GM13977 (cell line): ENCODE measurements at regions not wholly inside any gene's neighbourhood (a gene's known extent, or its start where the extent isn't known, plus 50 kb on each side); places are given as distances from the start of the nearest gene placed in this dataset.

Experiments
- DNase-seq: peaks from one replicate; pipeline ENCODE4 v3.0.0; 2012; ENCODE audit warnings: low spot score
- in situ Hi-C: fragments of 300-500 bp; cut with MboI; formaldehyde crosslinking; loops from one replicate; pipeline ENCODE4 v1.12.0; 2022; ENCODE audit warnings: low sequenced_read_pairs, low pct_unique_long_range_greater_than_20kb, mixed read lengths, inconsistent platforms; ENCODE audit not compliant: unreplicated experiment
- TF ChIP-seq, protein P1 (sequence below): IDR thresholded peaks from 2 replicates; pipeline ENCODE4 v1.5.1; 2012; ENCODE audit warnings: mild to moderate bottlenecking, control low read depth; ENCODE audit not compliant: insufficient read depth; ENCODE audit errors: extremely low read depth, missing control alignments

DNA sequence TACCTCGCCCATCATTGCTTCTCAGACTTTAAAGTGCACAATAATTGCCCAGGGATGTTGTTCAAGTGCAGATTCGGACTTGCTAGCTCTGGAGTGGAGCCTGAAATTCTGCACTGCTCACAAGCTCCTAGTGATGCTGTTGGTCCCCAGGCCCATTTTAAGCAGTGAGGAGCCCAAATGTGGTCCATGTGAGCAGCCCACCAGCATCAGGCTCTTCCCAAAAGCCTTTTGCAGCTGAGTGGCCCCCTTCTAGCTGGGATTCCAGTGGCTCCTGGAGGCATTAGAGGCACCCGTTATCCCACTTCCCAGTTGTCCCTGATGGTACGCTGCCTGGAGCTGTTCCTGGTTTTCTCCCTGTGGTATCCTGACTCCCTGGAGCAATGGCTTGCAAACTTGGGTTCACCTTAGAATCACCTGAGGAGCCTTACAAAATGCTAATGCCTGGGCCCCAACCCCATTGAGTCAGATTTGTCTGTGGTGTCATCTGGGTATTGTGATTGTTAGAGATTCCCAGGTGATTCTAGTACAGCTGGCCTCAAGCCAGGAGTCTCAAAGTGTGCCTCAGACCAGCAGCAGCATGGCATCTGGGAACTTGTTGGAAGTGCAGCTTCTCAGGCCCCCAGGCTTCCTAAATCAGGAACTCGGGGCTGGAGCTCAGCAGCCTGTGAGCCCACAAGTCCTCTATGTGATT, 186.9 kb upstream of the SLC24A3 start:
- DNase-seq, result no peak
- in situ Hi-C loops, result no loop called here

DNA sequence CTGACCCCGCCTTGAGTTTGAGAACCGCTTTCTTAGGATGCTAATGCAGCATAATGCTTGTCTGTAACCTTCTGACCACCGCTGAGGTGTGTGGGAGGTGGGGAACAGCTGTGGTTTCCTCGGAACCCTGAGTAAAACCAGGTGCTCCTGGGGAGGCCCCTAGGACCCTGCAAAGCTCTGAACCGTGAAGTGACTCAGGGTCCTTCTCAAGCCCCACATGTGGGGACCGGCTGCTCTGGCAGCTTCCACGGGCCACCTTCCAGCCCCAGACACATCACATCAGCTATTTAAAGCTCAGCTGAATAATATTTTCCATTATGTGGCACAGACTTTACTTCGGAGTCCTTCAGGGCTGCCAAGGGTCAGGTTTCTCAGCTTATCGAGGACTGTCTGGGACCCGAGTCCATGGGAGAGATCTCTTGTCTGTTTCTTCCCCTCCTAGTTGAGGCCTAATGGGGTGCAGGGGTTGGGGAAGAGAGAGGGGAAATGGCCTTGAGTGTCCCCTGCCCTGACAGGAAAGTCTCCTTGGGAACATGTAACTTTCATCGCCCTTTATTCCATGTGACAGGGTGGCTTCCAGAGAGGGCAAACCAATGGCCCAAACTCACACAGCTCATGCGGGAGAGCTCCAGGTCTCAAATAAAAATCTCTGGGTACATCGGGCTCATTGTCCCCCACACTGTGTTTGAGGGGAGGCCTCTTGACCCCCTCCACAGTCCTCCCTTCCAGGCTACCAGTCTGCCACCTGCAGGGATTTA, 186.1 kb upstream of the SLC24A3 start:
- TF ChIP-seq, protein P1, sequence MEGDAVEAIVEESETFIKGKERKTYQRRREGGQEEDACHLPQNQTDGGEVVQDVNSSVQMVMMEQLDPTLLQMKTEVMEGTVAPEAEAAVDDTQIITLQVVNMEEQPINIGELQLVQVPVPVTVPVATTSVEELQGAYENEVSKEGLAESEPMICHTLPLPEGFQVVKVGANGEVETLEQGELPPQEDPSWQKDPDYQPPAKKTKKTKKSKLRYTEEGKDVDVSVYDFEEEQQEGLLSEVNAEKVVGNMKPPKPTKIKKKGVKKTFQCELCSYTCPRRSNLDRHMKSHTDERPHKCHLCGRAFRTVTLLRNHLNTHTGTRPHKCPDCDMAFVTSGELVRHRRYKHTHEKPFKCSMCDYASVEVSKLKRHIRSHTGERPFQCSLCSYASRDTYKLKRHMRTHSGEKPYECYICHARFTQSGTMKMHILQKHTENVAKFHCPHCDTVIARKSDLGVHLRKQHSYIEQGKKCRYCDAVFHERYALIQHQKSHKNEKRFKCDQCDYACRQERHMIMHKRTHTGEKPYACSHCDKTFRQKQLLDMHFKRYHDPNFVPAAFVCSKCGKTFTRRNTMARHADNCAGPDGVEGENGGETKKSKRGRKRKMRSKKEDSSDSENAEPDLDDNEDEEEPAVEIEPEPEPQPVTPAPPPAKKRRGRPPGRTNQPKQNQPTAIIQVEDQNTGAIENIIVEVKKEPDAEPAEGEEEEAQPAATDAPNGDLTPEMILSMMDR, result no peak
- in situ Hi-C loops, result no loop called here
- peak; percentile 58 for DNase-seq

More for the DNA sequence above, 186.9 kb upstream of the SLC24A3 start:
- TF ChIP-seq, protein P1, result peak; percentile 1

DNA sequence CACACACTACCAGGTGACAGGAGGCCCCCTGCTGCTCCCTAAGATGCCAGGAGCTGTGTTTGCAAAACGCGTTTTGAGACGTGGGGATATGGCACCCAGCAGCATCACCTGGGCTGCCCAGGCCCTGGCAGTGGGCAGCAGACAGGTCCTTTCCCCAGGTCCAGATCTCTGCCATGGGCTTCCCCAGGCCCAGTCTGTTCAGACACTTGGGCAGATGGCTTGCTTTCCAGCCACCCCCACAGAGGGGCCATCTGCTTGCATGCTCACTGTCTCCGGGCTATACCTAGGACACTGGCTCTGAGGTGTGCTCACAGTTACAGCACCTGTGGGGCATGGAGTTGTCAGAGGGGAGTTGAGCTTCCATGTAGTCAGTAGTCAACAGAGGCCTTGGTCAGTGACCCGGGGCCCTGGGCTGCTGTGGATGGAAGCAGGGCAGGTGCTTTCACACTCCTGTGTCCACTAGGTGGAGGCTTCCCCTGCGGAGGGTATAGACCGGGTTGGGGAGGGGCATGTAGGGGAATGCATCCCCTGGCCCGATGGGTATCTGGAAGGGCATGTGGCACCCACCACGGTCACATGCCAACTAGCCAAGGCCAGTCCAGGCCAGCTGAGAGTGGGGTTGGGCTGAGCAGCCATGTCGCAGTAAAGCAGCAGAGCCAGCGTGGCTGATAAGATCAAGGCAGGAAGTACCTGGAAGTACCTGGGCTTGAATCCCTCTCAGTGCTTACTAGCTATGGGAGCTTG, 185.4 kb upstream of the SLC24A3 start:
- in situ Hi-C loops, result no loop called here
- DNase-seq, result no peak
- TF ChIP-seq, protein P1, result peak; percentile 27

DNA sequence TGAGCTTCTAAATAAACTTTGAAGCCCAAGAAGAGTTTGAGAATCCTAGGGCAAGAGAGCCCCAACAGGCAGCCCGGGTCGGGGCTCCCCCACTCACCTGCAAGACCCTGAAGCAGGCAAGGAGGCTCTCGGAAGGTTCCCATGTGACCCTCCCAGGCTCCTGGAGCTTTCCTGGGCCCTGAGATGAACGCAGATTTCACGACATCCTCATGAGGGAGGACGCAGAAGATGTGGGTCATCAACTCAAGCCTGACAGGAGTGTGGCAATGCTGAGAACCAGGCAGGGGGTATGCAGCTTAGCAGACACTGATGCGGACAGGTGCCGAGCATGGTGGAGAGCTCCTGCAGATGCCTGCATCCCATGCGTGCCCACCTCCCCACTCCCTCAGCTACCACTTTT, 184.5 kb upstream of the SLC24A3 start:
- in situ Hi-C loops, result no loop called here
- DNase-seq, result no peak
- TF ChIP-seq, protein P1, result no peak

DNA sequence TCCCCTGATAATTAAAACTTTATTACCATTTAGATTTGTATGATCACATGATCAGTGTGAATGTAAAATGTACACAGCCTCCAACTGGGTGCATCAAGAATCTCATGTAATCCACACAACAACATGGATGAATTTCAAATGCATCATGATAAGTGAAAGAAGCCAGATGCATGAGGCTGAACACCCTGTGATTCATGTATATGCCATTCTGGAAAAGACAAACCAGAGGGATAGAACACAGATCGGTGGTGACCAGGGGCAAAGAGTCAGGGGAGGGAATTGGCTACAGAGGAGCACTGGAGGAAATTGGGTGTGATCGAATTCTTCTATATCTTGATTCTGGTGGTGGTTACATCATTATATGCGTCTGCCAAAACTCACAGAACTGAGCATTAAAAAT, 170.7 kb upstream of the SLC24A3 start:
- in situ Hi-C loops, result no loop called here
- no peak for DNase-seq
- TF ChIP-seq, protein P1, result no peak

DNA sequence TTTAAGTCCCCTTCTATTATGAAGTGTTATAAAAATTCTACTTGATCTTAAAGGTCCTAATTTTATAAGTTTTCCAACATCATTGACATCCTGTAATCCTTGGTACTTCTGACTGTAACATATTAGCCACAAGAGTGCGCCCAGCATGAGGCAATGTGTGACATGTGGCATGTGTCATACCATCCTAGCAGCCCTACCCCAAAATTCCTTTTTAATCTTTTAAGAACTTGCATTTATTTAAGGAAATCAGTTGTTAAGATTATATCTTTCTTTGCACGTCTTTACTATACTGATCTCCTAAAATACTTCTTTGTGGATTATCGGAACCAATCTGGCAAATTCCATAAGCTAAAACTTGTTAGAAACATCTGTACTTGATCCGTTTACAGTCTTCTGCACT, 167.1 kb upstream of the SLC24A3 start:
- DNase-seq, result no peak
- in situ Hi-C loops, result no loop called here
- TF ChIP-seq, protein P1, result no peak
